GM21390 (cell line): ENCODE measurements at regions not wholly inside any gene's neighbourhood (a gene's known extent, or its start where the extent isn't known, plus 50 kb on each side); places are given as distances from the start of the nearest gene placed in this dataset.

Source experiments
- ATAC-seq: cut with Tn5 transposase; IDR thresholded peaks from one replicate; pipeline ENCODE4 v1.9.1; 2021; ENCODE audit not compliant: unreplicated experiment

GRCh38 chr4:128341634-128342033, 54.0 kb upstream of the PGRMC2 start:
- no peak for ATAC-seq

- no peak for ATAC-seq
Observed at GRCh38 chr4:128338634-128339355, 51.2 kb upstream of the PGRMC2 start.

DNA sequence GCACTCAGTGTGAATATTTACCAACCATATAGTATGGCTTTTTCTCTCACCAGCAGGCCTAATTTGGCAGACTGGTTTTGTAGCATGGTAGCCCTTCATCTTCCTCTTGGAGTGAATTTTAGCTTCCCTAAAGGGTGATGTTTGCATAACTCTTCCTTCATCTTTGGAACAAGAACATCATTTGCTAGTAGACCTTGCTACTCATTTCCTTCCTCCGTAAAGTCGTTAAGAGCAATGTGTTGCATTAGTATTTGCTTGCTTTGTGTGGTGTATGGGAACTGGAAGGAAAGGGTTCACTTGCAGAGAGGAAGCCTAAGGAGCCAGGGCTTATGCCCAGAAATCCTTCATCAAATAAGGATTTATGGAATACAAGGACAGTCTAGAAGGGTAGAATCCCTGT, 50.2 kb upstream of the PGRMC2 start:
- ATAC-seq: no peak
